GM12878 (cell line): ENCODE measurements at regions not wholly inside any gene's neighbourhood (a gene's known extent, or its start where the extent isn't known, plus 50 kb on each side); places are given as distances from the start of the nearest gene placed in this dataset.

Experiments used
- GABPA ChIP-seq: IDR thresholded peaks from 2 replicates; pipeline ENCODE4 v1.6.1; 2014; ENCODE audit warnings: antibody characterized with exemption, low read depth, mild to moderate bottlenecking, inconsistent platforms
- IKZF2 ChIP-seq, 2 experiments: fragments of 450-650 bp; IDR thresholded peaks; 2 replicates each; pipeline ENCODE4 v1.6.1; 2017; ENCODE audit warnings: mild to moderate bottlenecking in 2 of 2, moderate library complexity in 2 of 2
- MAX ChIP-seq: IDR thresholded peaks from 2 replicates; pipeline ENCODE4 v1.6.1; 2012; ENCODE audit warnings: low read depth, low read length, improper control_type of control experiment
- NBN ChIP-seq: fragments of 450-650 bp; IDR thresholded peaks from 2 replicates; pipeline ENCODE4 v1.6.1; 2016
- NFYB ChIP-seq: IDR thresholded peaks from 2 replicates; pipeline ENCODE4 v1.6.1; 2011; ENCODE audit warnings: low read depth, mild to moderate bottlenecking, low read length, improper control_type of control experiment, moderate library complexity; ENCODE audit not compliant: insufficient read depth
- POLR2AphosphoS5 ChIP-seq: IDR thresholded peaks from 2 replicates; pipeline ENCODE4 v1.6.1; 2011; ENCODE audit warnings: mild to moderate bottlenecking, low read length, inconsistent platforms
- TAF1 ChIP-seq: IDR thresholded peaks from 2 replicates; pipeline ENCODE4 v1.6.1; 2011; ENCODE audit warnings: mild to moderate bottlenecking, low read depth, low read length, borderline replicate concordance
- TCF12 ChIP-seq: IDR thresholded peaks from 2 replicates; pipeline ENCODE4 v1.6.1; 2011; ENCODE audit warnings: low read depth, mild to moderate bottlenecking, low read length
- ZNF274 ChIP-seq: IDR thresholded peaks from one replicate; pipeline ENCODE4 v1.8.0; 2011; ENCODE audit not compliant: insufficient read length, insufficient read depth
- TF ChIP-seq, protein P1 (sequence below): fragments of 450-650 bp; IDR thresholded peaks from 2 replicates; pipeline ENCODE4 v1.6.1; 2017; ENCODE audit warnings: mild to moderate bottlenecking
- TF ChIP-seq, protein P2 (sequence below), 3 experiments: IDR thresholded peaks in 2 of 3; conservative IDR thresholded peaks in 1 of 3; 2 replicates each; pipeline ENCODE4 v1.5.1; 2011; ENCODE audit warnings: low read depth in 3 of 3, low read length in 3 of 3, mild to moderate bottlenecking in 3 of 3, control low read depth in 2 of 3, moderate library complexity in 2 of 3, inconsistent platforms in 1 of 3, mixed read lengths in 1 of 3; ENCODE audit not compliant: control insufficient read depth in 2 of 3, insufficient read depth in 1 of 3; ENCODE audit errors: extremely low read depth in 1 of 3

DNA sequence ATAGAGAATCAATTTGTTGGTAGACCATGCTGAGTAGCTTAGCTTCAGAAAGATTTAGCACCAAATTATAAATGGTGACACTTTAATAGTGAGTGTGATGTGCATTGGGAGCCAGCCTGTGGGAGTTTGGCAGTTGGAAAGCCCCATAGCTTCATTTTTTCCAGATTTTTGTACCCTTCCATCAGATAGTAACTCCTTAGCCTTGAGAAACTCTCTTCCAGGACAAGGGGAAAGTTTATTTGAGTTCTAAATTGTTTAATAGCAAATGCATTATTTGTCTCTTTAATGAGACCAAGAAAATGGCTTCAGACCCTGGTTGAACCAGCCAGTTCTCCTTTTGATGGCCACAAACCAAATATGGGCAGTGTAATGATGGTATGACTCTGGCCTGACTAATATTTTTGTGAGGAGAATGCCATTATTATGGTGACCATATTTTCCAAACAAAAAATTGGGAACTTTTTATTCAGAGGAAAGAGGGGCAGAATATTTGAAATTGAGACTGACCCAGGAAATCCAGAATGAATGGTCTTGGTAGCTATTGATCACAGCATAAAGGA, 49.8 kb downstream of the PLCE1 start:
- TF ChIP-seq NBN (no peak), NFYB (no peak), ZNF274 (no peak), GABPA (no peak), IKZF2 (IDR thresholded peaks at IDR 0.05) (no peak), TCF12 (no peak), TAF1 (no peak), MAX (no peak), POLR2AphosphoS5 (no peak)
- TF ChIP-seq, protein P1, sequence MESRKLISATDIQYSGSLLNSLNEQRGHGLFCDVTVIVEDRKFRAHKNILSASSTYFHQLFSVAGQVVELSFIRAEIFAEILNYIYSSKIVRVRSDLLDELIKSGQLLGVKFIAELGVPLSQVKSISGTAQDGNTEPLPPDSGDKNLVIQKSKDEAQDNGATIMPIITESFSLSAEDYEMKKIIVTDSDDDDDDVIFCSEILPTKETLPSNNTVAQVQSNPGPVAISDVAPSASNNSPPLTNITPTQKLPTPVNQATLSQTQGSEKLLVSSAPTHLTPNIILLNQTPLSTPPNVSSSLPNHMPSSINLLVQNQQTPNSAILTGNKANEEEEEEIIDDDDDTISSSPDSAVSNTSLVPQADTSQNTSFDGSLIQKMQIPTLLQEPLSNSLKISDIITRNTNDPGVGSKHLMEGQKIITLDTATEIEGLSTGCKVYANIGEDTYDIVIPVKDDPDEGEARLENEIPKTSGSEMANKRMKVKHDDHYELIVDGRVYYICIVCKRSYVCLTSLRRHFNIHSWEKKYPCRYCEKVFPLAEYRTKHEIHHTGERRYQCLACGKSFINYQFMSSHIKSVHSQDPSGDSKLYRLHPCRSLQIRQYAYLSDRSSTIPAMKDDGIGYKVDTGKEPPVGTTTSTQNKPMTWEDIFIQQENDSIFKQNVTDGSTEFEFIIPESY, result no peak
- TF ChIP-seq, protein P2, sequence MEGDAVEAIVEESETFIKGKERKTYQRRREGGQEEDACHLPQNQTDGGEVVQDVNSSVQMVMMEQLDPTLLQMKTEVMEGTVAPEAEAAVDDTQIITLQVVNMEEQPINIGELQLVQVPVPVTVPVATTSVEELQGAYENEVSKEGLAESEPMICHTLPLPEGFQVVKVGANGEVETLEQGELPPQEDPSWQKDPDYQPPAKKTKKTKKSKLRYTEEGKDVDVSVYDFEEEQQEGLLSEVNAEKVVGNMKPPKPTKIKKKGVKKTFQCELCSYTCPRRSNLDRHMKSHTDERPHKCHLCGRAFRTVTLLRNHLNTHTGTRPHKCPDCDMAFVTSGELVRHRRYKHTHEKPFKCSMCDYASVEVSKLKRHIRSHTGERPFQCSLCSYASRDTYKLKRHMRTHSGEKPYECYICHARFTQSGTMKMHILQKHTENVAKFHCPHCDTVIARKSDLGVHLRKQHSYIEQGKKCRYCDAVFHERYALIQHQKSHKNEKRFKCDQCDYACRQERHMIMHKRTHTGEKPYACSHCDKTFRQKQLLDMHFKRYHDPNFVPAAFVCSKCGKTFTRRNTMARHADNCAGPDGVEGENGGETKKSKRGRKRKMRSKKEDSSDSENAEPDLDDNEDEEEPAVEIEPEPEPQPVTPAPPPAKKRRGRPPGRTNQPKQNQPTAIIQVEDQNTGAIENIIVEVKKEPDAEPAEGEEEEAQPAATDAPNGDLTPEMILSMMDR (IDR thresholded peaks at IDR 0.05 in 2 of 3, conservative IDR thresholded peaks at IDR 0.05 in 1 of 3; ENCODE audit: control insufficient read depth in 2 of 3, extremely low read depth in 1 of 3, insufficient read depth in 1 of 3, low read depth in 3 of 3, low read length in 3 of 3), result no peak
